Astrocyte (in vitro differentiated cells and primary cell): ENCODE measurements at regions not wholly inside any gene's neighbourhood (a gene's known extent, or its start where the extent isn't known, plus 50 kb on each side); places are given as distances from the start of the nearest gene placed in this dataset.

Experiments used
- DNase-seq: peaks from one replicate; pipeline ENCODE4 v3.0.0-alpha.2; 2010; ENCODE audit warnings: low read depth
- FAIRE-seq: peaks from 2 replicates; lab custom pipeline; 2011; peaks lifted over from hg19 to GRCh38; lab: Jason Lieb, UNC
- H2AFZ ChIP-seq: 2 replicates; pipeline ENCODE4 v1.6.0; 2012; ENCODE audit warnings: low read depth, low read length, inconsistent platforms
- H3K27ac ChIP-seq: 2 replicates; pipeline ENCODE4 v1.5.1; 2011; ENCODE audit warnings: low read depth, low read length, inconsistent platforms
- H3K27me3 ChIP-seq: 2 replicates; pipeline ENCODE4 v1.6.0; 2011; ENCODE audit warnings: low read length, inconsistent platforms; ENCODE audit not compliant: insufficient read depth
- H3K36me3 ChIP-seq: 2 replicates; pipeline ENCODE4 v1.5.1; 2011; ENCODE audit warnings: low read length, inconsistent platforms; ENCODE audit not compliant: insufficient read depth
- H3K4me1 ChIP-seq: 2 replicates; pipeline ENCODE4 v1.5.1; 2011; ENCODE audit warnings: low read length, inconsistent platforms; ENCODE audit not compliant: insufficient read depth
- H3K4me2 ChIP-seq: 2 replicates; pipeline ENCODE4 v1.6.0; 2012; ENCODE audit warnings: low read length, inconsistent platforms
- H3K4me3 ChIP-seq: 2 replicates; pipeline ENCODE4 v1.5.1; 2011; ENCODE audit warnings: low read depth, mild to moderate bottlenecking, low read length, inconsistent platforms; ENCODE audit not compliant: insufficient read depth
- H3K79me2 ChIP-seq: 2 replicates; pipeline ENCODE4 v1.6.0; 2012; ENCODE audit warnings: mild to moderate bottlenecking, low read length, inconsistent platforms; ENCODE audit not compliant: insufficient read depth
- H3K9ac ChIP-seq: 2 replicates; pipeline ENCODE4 v1.6.0; 2012; ENCODE audit warnings: mild to moderate bottlenecking, low read length, inconsistent platforms
- H3K9me3 ChIP-seq: 2 replicates; pipeline ENCODE4 v1.5.1; 2012; ENCODE audit warnings: low read depth, mild to moderate bottlenecking, low read length, inconsistent platforms; ENCODE audit not compliant: insufficient read depth
- H4K20me1 ChIP-seq: 2 replicates; pipeline ENCODE4 v1.6.0; 2012; ENCODE audit warnings: low read length, inconsistent platforms; ENCODE audit not compliant: insufficient read depth
- H3K27ac Mint-ChIP-seq: one replicate; pipeline ENCODE4 v1.8.0; 2021; ENCODE audit warnings: mild to moderate bottlenecking, mixed read lengths; ENCODE audit not compliant: unreplicated experiment
- H3K27me3 Mint-ChIP-seq: one replicate; pipeline ENCODE4 v1.8.0; 2021; ENCODE audit warnings: low read depth, mixed read lengths; ENCODE audit not compliant: unreplicated experiment
- H3K36me3 Mint-ChIP-seq: one replicate; pipeline ENCODE4 v1.8.0; 2021; ENCODE audit warnings: low read depth, mixed read lengths; ENCODE audit not compliant: unreplicated experiment
- H3K4me1 Mint-ChIP-seq: one replicate; pipeline ENCODE4 v1.8.0; 2021; ENCODE audit warnings: low read depth, mixed read lengths; ENCODE audit not compliant: unreplicated experiment
- H3K4me3 Mint-ChIP-seq: one replicate; pipeline ENCODE4 v1.8.0; 2021; ENCODE audit warnings: mild to moderate bottlenecking, moderate library complexity, mixed read lengths; ENCODE audit not compliant: unreplicated experiment
- H3K9me3 Mint-ChIP-seq: one replicate; pipeline ENCODE4 v1.8.0; 2021; ENCODE audit warnings: mild to moderate bottlenecking, mixed read lengths; ENCODE audit not compliant: unreplicated experiment
- CTCF ChIP-seq: IDR thresholded peaks from 2 replicates; pipeline ENCODE4 v1.5.1; 2011; ENCODE audit warnings: low read depth, mild to moderate bottlenecking, inconsistent platforms, low read length, moderate library complexity; ENCODE audit not compliant: insufficient read depth
- EZH2 ChIP-seq: IDR thresholded peaks from 2 replicates; pipeline ENCODE4 v1.6.1; 2012; ENCODE audit warnings: mild to moderate bottlenecking, low read length, inconsistent platforms; ENCODE audit not compliant: insufficient read depth

DNA sequence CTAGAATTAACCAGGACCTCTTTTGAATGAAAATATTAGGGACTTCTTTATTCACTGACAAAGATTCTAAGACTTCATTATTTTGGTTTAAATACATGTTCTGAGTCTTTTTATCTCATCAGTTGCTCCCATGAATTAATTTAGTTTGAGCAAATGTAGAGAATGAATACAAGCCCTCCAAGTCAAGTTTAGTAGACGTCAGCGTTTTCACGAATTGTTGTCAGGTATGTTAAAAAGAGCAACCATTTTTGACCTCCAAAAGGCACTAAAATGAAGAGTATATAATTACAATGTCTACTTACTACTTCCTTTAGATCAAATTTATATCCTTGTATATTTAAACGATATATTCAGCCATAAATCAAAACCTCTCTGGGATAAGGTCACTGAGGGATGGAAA lies 809.3 kb upstream of the CDH6 start:
- no peak overlapping the region for H3K9ac ChIP-seq
- no peaks in the 10 kb centered on the region for H3K36me3 Mint-ChIP-seq
- TF ChIP-seq EZH2 (no peak), CTCF (no peak)
- no peak overlapping the region for H3K4me2 ChIP-seq
- no peaks in the 10 kb centered on the region for H3K9me3 ChIP-seq
- H3K27me3 ChIP-seq, result no peaks in the 10 kb centered on the region
- H3K36me3 ChIP-seq, result no peaks in the 10 kb centered on the region
- H3K4me1 Mint-ChIP-seq, result no peaks in the 10 kb centered on the region
- H3K79me2 ChIP-seq, result no peaks in the 10 kb centered on the region
- no peak overlapping the region for H3K27ac ChIP-seq
- no peaks in the 10 kb centered on the region for H4K20me1 ChIP-seq
- H3K9me3 Mint-ChIP-seq, result no peaks in the 10 kb centered on the region
- no peak overlapping the region for H3K27ac Mint-ChIP-seq
- no peaks in the 10 kb centered on the region for H3K4me1 ChIP-seq
- H3K27me3 Mint-ChIP-seq, result no peaks in the 10 kb centered on the region
- FAIRE-seq (no peak), DNase-seq (no peak)
- H3K4me3 Mint-ChIP-seq, result no peak overlapping the region
- no peak overlapping the region for H2AFZ ChIP-seq
- H3K4me3 ChIP-seq, result no peak overlapping the region

DNA sequence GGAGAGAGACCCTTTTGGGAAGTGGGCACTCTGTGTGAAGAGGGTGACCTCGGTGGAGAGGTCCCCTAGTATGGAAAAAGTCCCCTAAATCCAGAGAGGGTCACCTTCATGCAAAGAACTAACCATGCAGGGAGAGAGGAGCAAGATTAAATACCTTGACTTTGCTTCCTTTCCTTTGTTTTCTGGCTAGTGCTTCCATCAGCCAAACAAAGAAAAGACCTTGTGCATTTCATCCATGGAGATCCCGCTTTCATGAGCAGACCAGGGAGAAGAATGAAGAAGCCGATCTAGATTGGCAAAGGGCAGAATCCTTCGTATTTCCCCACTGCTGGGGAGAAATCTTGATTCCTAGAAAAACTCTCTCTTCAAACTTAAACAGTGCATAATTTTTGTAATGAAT lies 813.3 kb upstream of the CDH6 start:
- Histone ChIP-seq H2AFZ (no peak overlapping the region), H3K79me2 (no peaks in the 10 kb centered on the region), H3K9ac (no peak overlapping the region), H3K4me1 (no peaks in the 10 kb centered on the region), H3K27me3 (no peaks in the 10 kb centered on the region), H3K9me3 (no peaks in the 10 kb centered on the region), H3K27ac (no peak overlapping the region), H3K4me2 (no peak overlapping the region), H4K20me1 (no peaks in the 10 kb centered on the region), H3K4me3 (no peak overlapping the region), H3K36me3 (no peaks in the 10 kb centered on the region)
- Mint-ChIP-seq H3K4me3 (no peak overlapping the region), H3K27ac (no peak overlapping the region), H3K9me3 (no peaks in the 10 kb centered on the region), H3K27me3 (no peaks in the 10 kb centered on the region), H3K36me3 (no peaks in the 10 kb centered on the region), H3K4me1 (no peaks in the 10 kb centered on the region)
- DNase-seq (no peak), FAIRE-seq (no peak)
- TF ChIP-seq CTCF, result no peak
- TF ChIP-seq EZH2, result no peak

- H3K4me3 ChIP-seq, result no peak overlapping the region
- no peak for FAIRE-seq
These were observed 816.6 kb upstream of the CDH6 start for GRCh38 chr5:30376848-30377247.

More at GRCh38 chr5:30376848-30377247, 816.6 kb upstream of the CDH6 start:
- TF ChIP-seq EZH2, result no peak
- TF ChIP-seq CTCF, result no peak
- H3K4me1 Mint-ChIP-seq, result no peaks in the 10 kb centered on the region
- no peaks in the 10 kb centered on the region for H3K79me2 ChIP-seq
- no peaks in the 10 kb centered on the region for H3K27me3 ChIP-seq
- H2AFZ ChIP-seq, result no peak overlapping the region
- H3K9ac ChIP-seq, result no peak overlapping the region
- DNase-seq, result no peak
- H3K4me3 Mint-ChIP-seq, result no peak overlapping the region
- no peaks in the 10 kb centered on the region for H3K9me3 Mint-ChIP-seq
- H3K36me3 ChIP-seq, result no peaks in the 10 kb centered on the region
- H3K27me3 Mint-ChIP-seq, result no peaks in the 10 kb centered on the region
- no peak overlapping the region for H3K4me2 ChIP-seq
- H3K27ac ChIP-seq, result no peak overlapping the region
- H3K4me1 ChIP-seq, result no peaks in the 10 kb centered on the region
- H3K9me3 ChIP-seq, result no peaks in the 10 kb centered on the region
- no peaks in the 10 kb centered on the region for H3K36me3 Mint-ChIP-seq
- no peak overlapping the region for H3K27ac Mint-ChIP-seq
- H4K20me1 ChIP-seq, result no peaks in the 10 kb centered on the region
